ENCODE measurements at regions not wholly inside any gene's neighbourhood (a gene's known extent, or its start where the extent isn't known, plus 50 kb on each side); places are given as distances from the start of the nearest gene placed in this dataset.
"Not testable (repeated sequence)": the region's sequence is repeated elsewhere in the genome, so short reads cannot be mapped to it uniquely, and the experiment has no call there.

GRCh38 chr14:83624541-83624940, 1905.4 kb upstream of the FLRT2 start:
- DNase-seq (ENCODE audit: low read depth), result no peak
- TF ChIP-seq, protein P1, sequence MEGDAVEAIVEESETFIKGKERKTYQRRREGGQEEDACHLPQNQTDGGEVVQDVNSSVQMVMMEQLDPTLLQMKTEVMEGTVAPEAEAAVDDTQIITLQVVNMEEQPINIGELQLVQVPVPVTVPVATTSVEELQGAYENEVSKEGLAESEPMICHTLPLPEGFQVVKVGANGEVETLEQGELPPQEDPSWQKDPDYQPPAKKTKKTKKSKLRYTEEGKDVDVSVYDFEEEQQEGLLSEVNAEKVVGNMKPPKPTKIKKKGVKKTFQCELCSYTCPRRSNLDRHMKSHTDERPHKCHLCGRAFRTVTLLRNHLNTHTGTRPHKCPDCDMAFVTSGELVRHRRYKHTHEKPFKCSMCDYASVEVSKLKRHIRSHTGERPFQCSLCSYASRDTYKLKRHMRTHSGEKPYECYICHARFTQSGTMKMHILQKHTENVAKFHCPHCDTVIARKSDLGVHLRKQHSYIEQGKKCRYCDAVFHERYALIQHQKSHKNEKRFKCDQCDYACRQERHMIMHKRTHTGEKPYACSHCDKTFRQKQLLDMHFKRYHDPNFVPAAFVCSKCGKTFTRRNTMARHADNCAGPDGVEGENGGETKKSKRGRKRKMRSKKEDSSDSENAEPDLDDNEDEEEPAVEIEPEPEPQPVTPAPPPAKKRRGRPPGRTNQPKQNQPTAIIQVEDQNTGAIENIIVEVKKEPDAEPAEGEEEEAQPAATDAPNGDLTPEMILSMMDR (IDR thresholded peaks at IDR 0.05; ENCODE audit: insufficient read depth, low read depth, low read length, missing control alignments), result no peak
- no peak overlapping the region for H3K4me3 ChIP-seq (ENCODE audit: low read depth, low read length)

DNA sequence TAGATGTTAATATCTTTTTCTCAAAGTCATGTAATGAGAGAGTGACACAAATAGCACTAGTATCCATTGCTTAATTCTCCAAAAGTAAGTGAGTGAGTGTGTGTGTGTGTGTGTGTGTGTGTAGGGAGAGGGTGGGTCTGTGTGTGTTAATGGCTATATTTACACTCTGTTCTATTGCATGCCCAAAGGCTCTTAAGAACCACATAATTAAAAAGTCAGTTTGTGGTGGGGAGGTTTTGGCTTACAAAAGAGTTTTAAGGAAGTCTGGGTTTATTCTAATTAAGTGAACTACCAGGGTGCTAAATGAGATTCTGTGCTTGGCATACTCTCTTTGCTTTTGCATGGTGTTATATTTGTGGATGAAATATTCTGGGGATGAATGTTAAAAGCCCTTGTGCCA, 1897.6 kb upstream of the FLRT2 start:
- no peak for DNase-seq (ENCODE audit: low read depth)
- TF ChIP-seq, protein P1 (IDR thresholded peaks at IDR 0.05; ENCODE audit: insufficient read depth, low read depth, low read length, missing control alignments), result no peak
- H3K4me3 ChIP-seq (ENCODE audit: low read depth, low read length), result no peak overlapping the region

GRCh38 chr14:83638748-83639504, 1891.0 kb upstream of the FLRT2 start:
- TF ChIP-seq, protein P1 (IDR thresholded peaks at IDR 0.05; ENCODE audit: insufficient read depth, low read depth, low read length, missing control alignments), result no peak
- H3K4me3 ChIP-seq (ENCODE audit: low read depth, low read length), result no peak overlapping the region
- no peak for DNase-seq (ENCODE audit: low read depth)

DNA sequence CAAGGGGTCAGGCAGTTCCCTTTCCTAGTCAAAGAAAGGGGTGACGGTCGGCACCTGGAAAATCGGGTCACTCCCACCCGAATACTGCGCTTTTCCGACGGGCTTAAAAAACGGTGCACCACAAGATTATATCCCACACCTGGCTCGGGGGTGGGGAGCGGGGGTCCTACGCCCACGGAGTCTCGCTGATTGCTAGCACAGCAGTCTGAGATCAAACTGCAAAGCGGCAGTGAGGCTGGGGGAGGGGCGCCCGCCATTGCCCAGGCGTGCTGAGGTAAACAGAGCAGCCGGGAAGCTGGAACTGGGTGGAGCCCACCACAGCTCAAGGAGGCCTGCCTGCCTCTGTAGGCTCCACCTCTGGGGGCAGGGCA, 1890.5 kb upstream of the FLRT2 start:
- not testable (repeated sequence) for DNase-seq (ENCODE audit: low read depth); H3K4me3 ChIP-seq (ENCODE audit: low read depth, low read length)

DNA sequence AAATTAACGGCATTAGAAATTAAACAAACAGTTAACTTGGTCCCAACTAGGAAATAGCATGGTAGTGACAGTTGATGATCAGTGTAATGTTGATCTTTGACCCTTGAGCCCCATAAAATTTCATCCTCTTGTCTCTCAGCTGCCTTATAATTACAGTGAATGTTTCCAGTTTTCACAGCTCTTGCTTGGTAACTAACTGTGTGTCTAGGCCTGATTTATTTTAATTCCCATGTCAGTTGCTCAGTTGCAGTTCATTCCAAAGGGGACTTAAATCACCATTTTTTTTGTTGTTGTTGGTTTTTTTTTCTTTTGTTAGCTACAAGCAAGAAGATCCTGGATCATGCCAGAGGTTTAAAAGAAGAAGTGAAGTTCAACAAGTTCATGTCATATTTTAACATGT, 1883.7 kb upstream of the FLRT2 start:
- H3K4me3 ChIP-seq (ENCODE audit: low read depth, low read length), result no peak overlapping the region
- TF ChIP-seq, protein P1 (IDR thresholded peaks at IDR 0.05; ENCODE audit: insufficient read depth, low read depth, low read length, missing control alignments), result no peak
- no peak for DNase-seq (ENCODE audit: low read depth)

DNA sequence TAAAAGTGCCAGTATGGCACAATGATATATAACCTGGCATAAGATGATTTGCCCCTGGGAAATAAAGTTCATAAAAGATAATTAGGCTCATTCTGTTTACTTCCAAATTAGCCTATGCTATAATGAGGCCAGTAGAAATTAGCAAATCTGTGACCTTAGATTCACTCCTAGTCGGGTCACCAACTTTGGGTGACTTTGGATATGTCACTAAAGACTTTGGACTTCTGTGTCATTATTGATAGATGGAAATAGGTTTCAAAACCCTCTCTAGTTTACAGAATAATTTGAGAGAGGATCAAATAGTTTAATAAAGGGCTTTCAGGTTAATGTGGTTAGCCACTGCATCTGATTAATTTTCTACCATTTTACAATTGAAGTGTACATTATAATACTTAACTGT, 1869.3 kb upstream of the FLRT2 start:
- no peak overlapping the region for H3K4me3 ChIP-seq (ENCODE audit: low read depth, low read length)
- TF ChIP-seq, protein P1 (IDR thresholded peaks at IDR 0.05; ENCODE audit: insufficient read depth, low read depth, low read length, missing control alignments), result no peak
- no peak for DNase-seq (ENCODE audit: low read depth)

GRCh38 chr14:83664389-83664788, 1865.6 kb upstream of the FLRT2 start:
- TF ChIP-seq, protein P1 (IDR thresholded peaks at IDR 0.05; ENCODE audit: insufficient read depth, low read depth, low read length, missing control alignments), result no peak
- no peak for DNase-seq (ENCODE audit: low read depth)
- H3K4me3 ChIP-seq (ENCODE audit: low read depth, low read length), result no peak overlapping the region

Measured in GM12865 (cell line).